H1 (cell line): ENCODE measurements at regions not wholly inside any gene's neighbourhood (a gene's known extent, or its start where the extent isn't known, plus 50 kb on each side); places are given as distances from the start of the nearest gene placed in this dataset.

Experiments
- RNF2 ChIP-seq: fragments of 200-900, 300-1000 bp; sonication (generic); IDR thresholded peaks from 2 replicates; pipeline ENCODE4 v1.7.1; 2016; ENCODE audit warnings: borderline replicate concordance, low read depth, mild to moderate bottlenecking, antibody characterized with exemption, low read length; ENCODE audit not compliant: poor library complexity, severe bottlenecking; ENCODE audit errors: missing control alignments

DNA sequence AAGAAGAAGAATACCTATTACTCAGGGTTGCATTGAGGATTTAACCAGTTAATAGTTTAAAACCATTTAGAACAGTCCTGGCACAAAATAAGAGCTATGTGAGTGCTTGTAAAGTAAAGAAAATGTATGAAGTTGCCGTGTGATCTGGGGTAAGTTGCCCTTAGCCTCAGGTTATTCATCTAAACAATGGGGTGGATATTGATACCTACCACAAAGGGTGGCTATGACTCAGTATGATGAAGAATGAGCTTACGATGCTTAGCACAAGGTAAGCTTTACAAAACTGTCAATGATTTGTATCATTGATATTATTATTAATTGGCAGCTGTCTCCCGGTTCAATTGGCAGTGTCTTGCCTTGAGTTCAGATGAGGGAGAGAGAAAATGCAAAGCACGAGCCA lies 149.4 kb upstream of the PITX1 start (continued):
- no peak for TF ChIP-seq RNF2
